ENCODE measurements at regions not wholly inside any gene's neighbourhood (a gene's known extent, or its start where the extent isn't known, plus 50 kb on each side); places are given as distances from the start of the nearest gene placed in this dataset.

- DNase-seq (ENCODE audit: low read depth in 2 of 2): no peak
These were observed 1166.8 kb downstream of the ADGRL3 start for GRCh38 chr4:62366939-62367338.

- DNase-seq (ENCODE audit: low read depth in 2 of 2): no peak
These were observed 1160.0 kb downstream of the ADGRL3 start for GRCh38 chr4:62360156-62360545.

- DNase-seq (ENCODE audit: low read depth in 2 of 2): no peak
These were observed 1159.5 kb downstream of the ADGRL3 start for GRCh38 chr4:62359441-62360155.

GRCh38 chr4:62344915-62345314 lies 1144.8 kb downstream of the ADGRL3 start:
- DNase-seq (ENCODE audit: low read depth in 2 of 2): no peak

- DNase-seq (ENCODE audit: low read depth in 2 of 2): no peak
These were observed 1144.3 kb downstream of the ADGRL3 start for GRCh38 chr4:62344474-62344873.

GRCh38 chr4:62342346-62342745 lies 1142.2 kb downstream of the ADGRL3 start:
- DNase-seq (ENCODE audit: low read depth in 2 of 2): no peak

- DNase-seq (ENCODE audit: low read depth in 2 of 2): no peak
These were observed 1128.4 kb downstream of the ADGRL3 start for GRCh38 chr4:62328526-62328925.

GRCh38 chr4:62327612-62328297 lies 1127.6 kb downstream of the ADGRL3 start:
- DNase-seq (ENCODE audit: low read depth in 2 of 2): no peak

- no peak for DNase-seq (ENCODE audit: low read depth in 2 of 2)
These were observed 1124.1 kb downstream of the ADGRL3 start for GRCh38 chr4:62324215-62324614.

- no peak for DNase-seq (ENCODE audit: low read depth in 2 of 2)
These were observed 1120.5 kb downstream of the ADGRL3 start for GRCh38 chr4:62320612-62321011.

- DNase-seq (ENCODE audit: low read depth in 2 of 2): no peak
These were observed 1102.6 kb downstream of the ADGRL3 start for GRCh38 chr4:62302710-62303109.

GRCh38 chr4:62301500-62301899 lies 1101.4 kb downstream of the ADGRL3 start:
- no peak for DNase-seq (ENCODE audit: low read depth in 2 of 2)

GRCh38 chr4:62293551-62293950 lies 1093.4 kb downstream of the ADGRL3 start:
- no peak for DNase-seq (ENCODE audit: low read depth in 2 of 2)

- DNase-seq (ENCODE audit: low read depth in 2 of 2): no peak
These were observed 1092.8 kb downstream of the ADGRL3 start for GRCh38 chr4:62292911-62293310.

GRCh38 chr4:62288808-62289541 lies 1088.8 kb downstream of the ADGRL3 start:
- DNase-seq (ENCODE audit: low read depth in 2 of 2): no peak

- no peak for DNase-seq (ENCODE audit: low read depth in 2 of 2)
These were observed 1084.9 kb downstream of the ADGRL3 start for GRCh38 chr4:62285026-62285425.

GRCh38 chr4:62279689-62280088 lies 1079.6 kb downstream of the ADGRL3 start:
- DNase-seq (ENCODE audit: low read depth in 2 of 2): no peak

GRCh38 chr4:62275470-62275869 lies 1075.3 kb downstream of the ADGRL3 start:
- DNase-seq (ENCODE audit: low read depth in 2 of 2): no peak

GRCh38 chr4:62274782-62275181 lies 1074.7 kb downstream of the ADGRL3 start:
- DNase-seq (ENCODE audit: low read depth in 2 of 2): no peak

- DNase-seq (ENCODE audit: low read depth in 2 of 2): no peak
These were observed 1071.0 kb downstream of the ADGRL3 start for GRCh38 chr4:62271107-62271506.

GRCh38 chr4:62269918-62270317 lies 1069.8 kb downstream of the ADGRL3 start:
- DNase-seq (ENCODE audit: low read depth in 2 of 2): no peak

GRCh38 chr4:62263454-62263853 lies 1063.3 kb downstream of the ADGRL3 start:
- DNase-seq (ENCODE audit: low read depth in 2 of 2): no peak

GRCh38 chr4:62262676-62263075 lies 1062.5 kb downstream of the ADGRL3 start:
- DNase-seq (ENCODE audit: low read depth in 2 of 2): no peak

Measured in stimulated activated CD4-positive, alpha-beta T cell treated with anti-CD3 and anti-CD28 coated beads, Interleukin-12 subunit alpha, Interleukin-12 subunit beta, amount 100 ng/mL, for 24 hours (primary cell).